SKM-1 treated with dmso at 0.1 percent for 144 hours (cell line): ENCODE measurements at regions not wholly inside any gene's neighbourhood (a gene's known extent, or its start where the extent isn't known, plus 50 kb on each side); places are given as distances from the start of the nearest gene placed in this dataset.
A peak's percentile ranks its signal among the peaks of the same experiment; 100 is the strongest.

ENCODE experiments used
- DNase-seq: peaks from one replicate; lab custom pipeline; 2025; ENCODE audit not compliant: unreplicated experiment; lab: John Stamatoyannopoulos, UW

DNA sequence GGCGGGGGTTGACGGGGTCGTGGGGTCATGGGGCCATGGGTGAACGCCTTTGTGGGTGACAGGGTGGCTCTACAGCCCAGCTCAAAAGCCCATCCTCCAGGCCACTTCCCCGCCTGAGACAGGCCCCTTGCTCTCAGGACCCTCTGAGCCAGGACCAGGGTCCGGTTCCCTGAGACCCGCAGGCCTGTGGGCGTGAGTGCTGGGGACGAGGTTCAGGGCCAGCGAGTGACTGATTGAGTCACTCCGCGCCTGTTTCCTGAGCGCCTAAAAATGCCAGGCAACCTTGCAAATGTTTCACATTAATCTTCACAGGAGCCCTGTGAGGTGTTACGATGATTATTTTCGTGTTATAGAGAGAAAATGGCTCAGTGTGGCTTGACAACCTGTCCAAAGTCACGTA lies 97.8 kb downstream of the ZNF674 start:
- DNase-seq: no peak

DNA sequence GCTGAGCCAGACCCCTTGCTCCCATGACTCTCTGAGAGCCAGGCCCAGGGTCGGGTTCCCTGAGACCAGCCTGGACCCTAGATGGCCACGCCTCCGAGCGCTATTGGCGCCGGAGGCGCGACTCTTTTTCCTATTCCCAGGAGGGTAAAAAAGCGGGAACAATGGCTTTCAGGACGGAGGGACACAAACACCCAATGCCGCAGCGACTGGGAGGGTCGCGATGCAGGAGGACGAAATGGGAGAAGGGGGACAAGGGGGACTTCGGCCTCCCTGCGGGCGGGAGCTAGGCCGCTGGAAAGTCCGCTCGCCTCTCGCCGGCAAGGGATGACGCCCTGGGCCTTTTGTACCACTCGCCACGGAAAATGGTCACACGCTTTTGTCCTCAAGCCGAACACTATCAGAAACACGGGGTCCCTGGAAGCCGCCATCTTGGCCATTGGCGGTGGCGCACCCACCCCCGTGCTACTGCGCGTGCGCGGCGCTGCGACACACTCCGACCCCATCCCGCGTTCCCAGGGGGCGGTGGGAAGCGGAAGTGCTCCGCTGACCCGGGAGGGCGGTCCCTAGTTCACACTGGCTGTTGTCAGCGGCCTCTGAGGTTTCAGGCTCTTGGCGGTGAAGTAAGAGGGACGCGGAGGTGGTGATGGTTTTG lies 98.4 kb downstream of the ZNF674 start:
- peak; percentile 50 for DNase-seq

DNA sequence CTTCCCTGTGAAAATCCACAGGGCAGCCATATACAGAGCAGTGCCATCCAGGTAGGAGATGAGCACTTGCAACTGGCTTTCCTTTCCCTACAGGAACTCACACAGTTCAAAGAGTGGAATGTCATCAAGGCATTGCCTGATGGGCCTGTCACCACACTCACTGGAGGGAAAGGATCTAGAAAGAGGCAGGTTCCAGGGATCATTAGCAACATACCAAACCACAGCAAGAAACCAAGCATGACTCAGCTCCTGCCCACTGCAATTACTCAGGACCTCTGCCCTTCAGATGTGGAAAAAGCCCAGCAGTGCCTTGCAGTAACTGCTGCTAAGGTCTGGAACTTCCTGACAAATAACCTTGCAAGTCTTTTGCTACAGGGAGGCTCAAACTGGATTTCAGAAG lies 101.2 kb downstream of the ZNF674 start:
- DNase-seq: peak; percentile 10

DNA sequence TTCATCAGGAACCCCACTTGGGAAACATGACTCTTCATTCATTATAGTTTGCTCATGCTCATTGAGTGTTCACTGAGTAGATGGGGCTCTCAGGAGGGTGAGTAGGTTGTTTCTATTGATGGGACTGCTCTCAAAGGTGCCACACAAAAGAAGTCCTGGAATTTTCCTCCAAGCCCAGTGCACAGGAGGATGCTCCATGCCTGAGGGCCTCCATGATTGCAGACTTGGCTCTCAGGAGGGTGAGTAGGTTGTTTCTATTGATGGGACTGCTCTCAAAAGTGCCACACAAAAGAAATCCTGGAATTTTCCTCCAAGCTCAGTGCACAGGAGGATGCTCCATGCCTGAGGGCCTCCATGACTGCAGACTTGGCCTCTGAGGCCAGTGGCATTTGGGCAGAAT lies 108.5 kb downstream of the ZNF674 start:
- no peak for DNase-seq

DNA sequence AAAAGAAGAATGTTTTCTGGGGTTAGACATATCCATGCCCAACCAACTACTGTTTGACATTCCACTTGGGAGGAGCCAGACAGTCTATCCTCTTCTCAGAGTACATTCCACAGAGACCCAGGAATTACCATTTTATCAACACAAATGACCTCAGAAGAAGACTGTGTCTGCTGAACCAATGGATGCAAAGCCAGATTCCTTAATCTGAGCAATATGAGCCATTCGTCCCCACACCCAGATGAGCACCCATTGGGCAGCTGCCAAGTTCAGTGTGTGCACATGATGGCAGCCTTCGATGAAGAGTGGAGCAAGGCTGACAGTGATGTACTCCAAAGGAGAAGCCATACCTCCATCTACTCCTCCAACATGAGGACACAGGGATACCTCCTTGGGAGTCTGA lies 111.3 kb downstream of the ZNF674 start:
- no peak for DNase-seq

DNA sequence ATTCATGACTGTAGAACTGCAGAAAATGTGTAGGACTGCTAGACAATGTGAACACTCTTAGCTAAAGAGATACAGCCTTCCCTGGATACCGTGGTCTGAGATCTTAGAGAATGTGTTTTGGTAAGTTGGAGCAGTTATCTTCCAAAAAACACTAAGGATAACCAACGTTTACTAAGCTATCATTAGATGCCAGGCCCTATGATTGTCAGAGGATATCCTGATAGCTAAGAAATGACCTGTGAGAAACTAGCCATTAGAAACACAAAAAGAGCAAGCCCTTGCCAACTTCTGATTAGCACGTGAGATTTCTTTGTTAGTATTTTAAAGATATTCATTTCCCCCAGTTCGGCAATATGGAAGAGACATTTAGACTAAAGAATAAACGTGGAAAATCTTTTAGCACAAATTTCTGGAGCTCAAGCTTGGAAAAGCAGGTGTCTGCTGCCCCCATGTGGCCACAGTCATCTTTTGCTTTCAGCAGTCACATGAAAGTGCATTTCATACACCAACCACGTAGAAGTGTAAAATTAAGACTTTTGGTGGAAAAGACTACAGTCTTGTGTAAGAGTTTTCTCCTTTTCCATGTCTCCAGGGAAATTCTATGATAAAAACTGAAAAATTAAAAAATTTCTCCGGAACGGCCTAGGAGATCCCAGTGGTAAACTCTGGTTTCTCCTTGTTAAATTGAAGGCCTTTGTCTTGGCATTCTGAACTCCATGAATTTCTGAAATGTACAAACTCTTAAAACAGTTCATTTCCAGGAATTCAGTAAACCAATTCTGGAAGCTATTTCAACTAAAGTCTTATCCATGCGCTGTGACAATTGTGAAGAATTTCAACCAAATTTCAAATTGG lies 136.4 kb downstream of the ZNF674 start:
- DNase-seq: peak; percentile 4

DNA sequence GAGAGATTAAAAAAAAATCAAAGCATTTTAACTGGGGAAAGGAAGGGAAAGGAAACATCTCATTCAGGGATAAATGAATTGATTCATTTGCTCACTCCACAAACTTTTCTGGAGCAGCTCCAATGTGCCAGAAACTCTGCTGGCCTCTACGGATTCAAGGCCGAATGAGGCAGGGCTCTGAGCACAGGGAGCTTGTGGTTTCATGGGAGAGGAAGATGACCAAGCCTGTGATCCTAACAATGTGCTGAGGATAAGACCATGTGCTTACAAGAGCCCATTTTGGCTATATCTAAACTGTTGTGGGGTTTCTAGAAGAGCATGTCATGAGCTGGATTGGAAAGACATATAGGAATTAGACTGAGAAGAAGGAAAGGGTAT lies 137.5 kb downstream of the ZNF674 start:
- DNase-seq: no peak

DNA sequence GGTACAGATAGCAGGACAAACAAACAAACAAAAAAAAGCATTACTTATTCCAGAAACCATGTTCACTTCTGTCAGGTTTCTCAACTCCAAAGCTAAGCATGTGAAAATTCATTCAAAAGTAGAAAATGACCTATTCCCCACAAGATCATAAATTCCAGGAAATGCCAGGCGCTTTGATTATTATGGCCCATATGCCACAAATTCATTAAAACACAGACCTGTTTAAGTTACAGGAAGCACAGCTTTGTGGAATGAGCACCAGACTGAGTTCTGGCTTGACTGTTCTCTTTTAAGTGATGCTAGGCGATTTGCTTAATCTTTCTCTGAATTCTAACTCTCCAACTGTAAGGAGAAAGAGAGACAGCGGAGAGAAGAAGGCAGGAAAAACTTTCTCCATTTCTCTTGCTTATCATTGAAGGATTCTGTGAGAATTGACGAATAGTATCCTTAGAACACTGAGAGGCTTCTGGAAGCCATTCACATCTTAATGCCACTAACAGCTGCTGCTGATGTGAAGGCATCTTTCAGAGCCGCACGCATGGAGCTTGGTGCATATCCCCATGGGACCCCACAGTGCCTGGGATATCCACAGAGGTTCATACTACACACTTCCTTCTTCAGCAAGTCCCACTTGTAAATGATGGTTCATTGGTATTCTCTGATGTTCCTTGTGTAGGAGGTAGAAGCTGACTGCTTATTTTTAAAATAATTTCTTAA lies 138.0 kb downstream of the ZNF674 start:
- no peak for DNase-seq

DNA sequence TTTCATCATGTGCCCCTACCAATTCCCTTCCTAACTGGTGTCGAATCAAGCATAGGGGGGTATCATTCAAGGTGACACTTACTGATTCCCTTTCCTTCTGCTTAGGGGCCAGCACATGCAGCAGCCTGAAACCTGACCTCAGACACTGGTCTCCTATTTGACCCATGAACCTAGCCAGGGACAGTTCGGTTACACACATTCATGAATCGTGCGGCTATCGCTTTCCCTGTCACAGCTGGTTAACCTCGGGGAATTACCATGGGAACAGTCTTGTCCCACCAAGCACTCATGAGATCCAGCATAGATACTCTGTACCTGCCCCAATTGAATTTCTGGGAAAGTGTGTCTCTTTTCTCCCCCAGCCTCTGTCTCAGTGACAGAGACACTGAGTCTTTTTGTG lies 140.4 kb downstream of the ZNF674 start:
- no peak for DNase-seq

DNA sequence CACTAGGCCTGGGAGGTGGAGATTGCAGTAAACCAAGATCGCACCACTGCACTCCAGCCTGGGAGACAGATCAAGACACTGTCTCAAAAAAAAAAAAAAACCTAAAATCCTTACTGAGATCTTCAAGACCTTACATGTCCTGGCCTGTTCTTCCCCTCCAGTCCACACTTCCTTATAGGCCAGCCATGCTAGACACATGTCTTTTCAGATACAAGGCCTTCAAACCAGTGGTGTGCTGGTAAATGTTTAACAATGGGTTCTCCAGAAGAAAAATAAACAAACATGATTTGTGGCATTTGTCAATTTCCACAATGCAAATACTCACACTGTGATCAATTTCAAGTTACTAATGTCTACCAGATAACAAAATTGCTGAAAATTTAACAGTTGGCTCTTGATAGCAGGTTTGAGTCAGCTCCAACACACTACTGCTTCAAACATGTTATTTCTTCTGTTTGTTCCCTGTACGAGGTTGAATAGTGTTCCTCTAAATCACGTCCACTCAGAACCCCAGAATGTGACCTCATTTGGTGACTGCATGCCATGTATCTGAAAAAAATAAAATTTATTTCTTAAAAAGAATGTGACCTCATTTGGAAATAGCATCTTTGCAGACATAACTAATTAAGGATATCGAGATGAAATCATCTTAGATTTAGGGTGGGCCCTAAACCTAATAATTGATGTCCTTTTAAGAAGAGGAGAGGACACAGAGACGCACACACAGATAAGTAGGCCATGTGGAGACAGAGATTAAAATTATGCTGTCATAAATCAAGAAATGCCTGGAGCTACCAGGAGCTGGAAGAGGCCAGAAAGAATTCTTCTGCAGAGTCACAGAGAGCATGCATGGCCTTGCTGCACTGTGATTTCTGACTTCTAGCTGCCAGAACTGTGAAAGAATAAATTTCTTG lies 144.4 kb downstream of the ZNF674 start:
- no peak for DNase-seq

DNA sequence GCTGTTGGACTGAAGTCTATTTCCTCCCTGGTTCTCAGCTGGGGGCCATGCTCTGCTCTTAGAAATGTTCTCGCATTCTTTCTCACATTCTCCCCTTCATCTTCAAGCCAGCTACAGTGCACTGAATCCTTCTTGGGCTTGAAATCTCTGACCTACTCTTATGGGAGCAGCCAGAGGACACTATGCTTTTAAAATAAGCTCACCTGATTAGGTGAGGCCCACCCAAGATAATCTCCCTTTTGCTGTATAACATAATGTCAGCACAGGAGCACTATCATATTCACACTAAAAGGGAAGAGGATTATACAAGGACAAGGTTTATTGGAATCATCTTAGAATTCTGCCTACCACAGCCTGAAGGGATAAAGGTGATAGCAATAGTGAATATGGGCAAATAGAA lies 146.3 kb downstream of the ZNF674 start:
- DNase-seq: no peak

DNA sequence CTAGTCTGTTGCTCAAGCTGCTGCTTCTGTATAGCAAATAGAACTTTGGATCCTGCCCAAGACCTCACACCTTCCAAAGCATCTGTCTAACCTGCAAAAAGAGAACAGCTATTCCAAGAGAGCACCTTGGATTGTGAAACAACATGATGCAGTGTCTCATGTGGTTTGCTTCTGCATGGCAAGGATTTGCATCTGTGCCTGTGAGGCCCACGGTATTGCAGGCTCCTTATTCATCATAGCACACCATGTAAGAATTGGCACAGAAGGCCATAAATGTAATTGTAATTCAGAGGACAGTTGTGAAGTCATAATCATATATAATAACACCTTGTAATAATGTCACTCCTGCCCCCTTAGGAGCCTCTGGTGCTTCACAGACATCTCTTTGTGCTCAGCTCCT lies 147.1 kb downstream of the ZNF674 start:
- no peak for DNase-seq

DNA sequence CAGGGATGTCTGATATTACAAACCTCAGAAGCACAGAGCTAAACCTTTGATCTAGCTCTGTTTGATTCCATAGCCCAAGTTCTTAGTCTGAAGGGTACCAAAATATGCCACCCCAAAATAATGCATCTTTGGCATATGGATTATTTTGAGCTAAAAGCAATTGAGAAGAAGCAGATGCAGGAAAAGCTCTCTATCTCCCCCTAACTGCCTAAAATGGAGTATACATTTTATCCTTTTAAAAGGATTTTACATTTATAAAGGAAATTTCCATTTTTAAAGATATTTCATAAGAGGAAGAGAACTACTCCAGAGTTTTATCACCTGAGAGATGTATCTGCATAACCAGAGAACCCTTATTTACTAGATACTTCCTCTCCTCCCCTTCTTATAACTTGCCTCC lies 158.7 kb downstream of the ZNF674 start:
- DNase-seq: no peak

DNA sequence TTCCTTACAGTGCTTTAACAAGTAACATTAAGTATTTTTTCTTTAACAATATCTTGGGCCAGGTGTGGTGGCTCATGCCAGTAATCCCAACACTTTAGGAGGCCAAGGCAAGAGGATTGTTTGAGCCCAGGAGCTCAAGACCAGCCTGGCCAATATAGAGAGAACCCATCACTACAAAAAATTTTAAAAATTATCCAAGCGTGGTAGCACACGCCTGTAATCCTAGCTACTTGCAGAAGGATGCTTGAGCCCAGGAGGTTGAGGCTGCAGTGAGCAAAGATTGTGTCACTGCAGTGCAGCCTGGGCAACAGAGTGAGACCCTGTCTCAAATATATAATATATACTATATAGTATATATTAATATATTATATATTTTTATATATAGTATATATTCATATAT lies 162.2 kb downstream of the ZNF674 start:
- DNase-seq: no peak

DNA sequence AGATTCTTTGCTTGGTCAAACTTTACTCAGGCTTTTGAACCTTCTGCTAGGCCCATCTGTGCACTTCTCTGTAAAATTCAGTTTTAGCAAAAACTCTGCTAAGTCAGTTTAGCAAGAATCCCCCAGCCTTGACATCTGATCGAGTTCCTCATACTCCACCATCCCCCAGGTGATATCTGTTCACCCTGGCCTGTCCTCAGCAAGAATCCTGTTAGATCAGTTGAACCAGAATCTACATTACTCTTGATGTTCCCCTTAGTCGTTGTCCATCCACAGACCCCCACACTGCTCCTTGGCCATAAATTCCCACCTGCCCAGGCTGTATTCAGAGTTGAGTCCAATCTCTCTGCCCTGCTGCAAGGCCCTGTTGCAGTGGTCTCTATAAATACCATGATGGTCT lies 162.6 kb downstream of the ZNF674 start:
- no peak for DNase-seq

DNA sequence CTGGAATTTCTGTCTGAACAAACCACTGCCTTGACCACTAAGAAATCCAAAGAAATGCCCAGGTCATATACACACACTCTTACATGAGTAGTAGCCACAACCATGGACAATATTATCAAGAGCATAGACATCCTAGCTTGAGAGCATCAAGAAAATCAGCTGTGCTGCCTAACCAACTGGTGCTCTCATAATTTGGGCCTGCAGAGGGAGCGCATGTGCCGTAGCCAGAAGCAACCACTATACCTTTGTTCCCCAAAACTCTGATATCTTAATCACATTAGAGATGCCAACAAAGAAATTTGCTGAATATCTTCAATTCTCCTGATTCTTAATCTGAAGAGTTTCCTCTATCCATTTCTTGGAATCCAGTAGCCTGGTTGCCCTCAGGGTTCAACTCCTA lies 163.6 kb downstream of the ZNF674 start:
- no peak for DNase-seq

DNA sequence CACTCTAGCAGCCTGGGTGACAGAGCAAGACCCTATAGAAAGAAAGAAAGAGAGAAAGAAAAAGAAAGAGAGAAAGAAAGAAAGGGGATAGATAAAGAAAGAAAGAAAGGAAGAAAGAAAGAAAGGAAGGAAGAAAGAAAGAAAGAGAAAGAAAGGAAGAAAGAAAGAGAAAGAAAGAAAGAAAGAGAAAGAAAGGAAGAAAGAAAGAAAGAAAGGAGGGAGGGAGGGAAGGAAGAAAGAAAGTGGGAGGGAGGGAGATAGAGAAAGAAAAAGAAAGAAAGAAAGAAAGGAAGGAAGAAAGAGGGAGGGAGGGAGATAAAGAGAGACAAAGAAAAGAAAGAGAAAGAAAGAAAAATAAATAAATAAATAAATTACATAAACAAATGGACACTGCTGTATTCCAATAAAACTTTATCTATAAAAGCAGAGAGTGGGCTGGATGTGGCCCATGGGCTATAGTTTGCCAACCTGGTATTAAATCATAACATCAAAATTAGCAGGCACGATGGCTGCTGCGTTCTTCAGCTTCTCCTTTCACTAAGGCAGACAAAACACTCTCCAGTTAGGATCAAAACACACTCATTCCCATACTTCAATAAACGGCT lies 165.0 kb downstream of the ZNF674 start:
- DNase-seq: no peak

DNA sequence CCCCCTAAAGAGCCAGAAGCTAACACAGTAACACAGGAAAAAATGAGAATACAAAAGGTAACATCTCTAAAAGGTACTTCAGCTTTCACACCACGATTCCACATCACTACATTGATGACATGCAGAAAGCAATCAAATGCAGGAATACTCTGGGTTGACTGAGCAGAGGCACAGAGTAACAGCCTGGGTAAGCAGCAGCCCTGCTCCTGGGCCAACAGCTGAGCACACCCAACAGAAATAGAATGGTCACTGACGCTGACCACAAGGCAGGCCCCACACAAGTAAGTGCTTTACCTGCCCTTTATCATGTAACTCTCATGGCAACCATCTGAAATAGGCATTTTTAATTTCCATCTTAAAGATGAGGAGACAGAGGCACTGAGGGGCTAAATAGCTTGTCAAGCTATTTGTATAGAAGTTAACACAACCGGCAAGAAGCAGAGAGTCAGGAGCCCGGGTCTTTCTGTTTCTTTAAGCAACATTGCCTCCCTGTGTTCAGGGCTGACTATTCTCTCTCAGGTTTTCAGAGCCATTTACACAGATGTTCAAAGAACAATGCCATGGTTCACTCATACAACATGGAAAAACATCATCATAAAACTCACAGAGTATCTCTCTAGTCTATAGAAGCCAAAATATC lies 168.9 kb downstream of the ZNF674 start:
- DNase-seq: no peak

DNA sequence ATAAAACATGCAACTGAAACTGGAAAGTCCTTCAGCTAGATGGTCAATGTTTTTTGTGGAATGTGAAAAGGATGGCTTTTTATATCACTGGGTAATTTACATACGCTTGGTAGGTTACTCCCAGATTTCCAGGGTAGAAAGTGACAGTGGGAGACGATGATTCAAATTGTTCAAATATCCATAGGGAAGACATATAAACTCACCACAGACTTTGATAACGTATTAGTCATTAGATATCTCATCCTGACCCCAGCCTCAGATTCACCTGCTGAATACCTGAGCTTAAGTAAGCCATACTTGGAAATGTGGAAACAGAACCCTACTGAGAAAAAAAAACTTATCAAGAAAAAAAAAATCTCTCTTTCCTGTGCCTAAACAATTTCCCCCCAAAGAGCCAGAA lies 169.4 kb downstream of the ZNF674 start:
- DNase-seq: no peak

DNA sequence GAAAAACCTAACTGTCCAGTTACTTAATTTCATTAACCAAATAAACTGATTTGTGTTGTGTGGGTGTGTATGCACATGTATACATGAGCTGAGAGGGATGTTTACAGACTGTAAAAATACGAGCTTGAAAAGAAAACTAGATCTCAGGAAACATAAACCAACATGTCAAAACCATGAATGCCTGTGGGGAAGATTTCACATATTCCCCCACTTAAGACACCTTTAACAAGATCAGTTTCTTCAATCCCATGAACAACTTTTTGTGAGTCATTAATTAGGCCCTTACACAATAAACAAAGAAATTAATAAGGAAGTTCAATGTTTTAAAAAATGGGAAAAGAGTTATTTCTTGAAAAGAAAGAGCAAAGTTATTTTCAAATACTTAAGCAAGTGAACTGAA lies 170.8 kb downstream of the ZNF674 start:
- no peak for DNase-seq
